WTC11 (cell line): ENCODE measurements at regions not wholly inside any gene's neighbourhood (a gene's known extent, or its start where the extent isn't known, plus 50 kb on each side); places are given as distances from the start of the nearest gene placed in this dataset.
"Not testable (repeated sequence)": the region's sequence is repeated elsewhere in the genome, so short reads cannot be mapped to it uniquely, and the experiment has no call there.

Experiments used
- ATAC-seq: fragments of 200-7000 bp; cut with Tn5 transposase; 2 replicates; pipeline ENCODE4 v1.10.0; 2021; ENCODE audit warnings: mild to moderate bottlenecking, moderate library complexity
- CTCF ChIA-PET: fragments of 300-600 bp; sonication (Branson Sonifier 250); formaldehyde crosslinking; loops from one replicate; lab custom pipeline; 2021; ENCODE audit warnings: antibody characterized with exemption; lab: Charles Lee
- POLR2A ChIA-PET: fragments of 350-600 bp; sonication (Branson Sonifier 250); formaldehyde crosslinking; loops from one replicate; lab custom pipeline; 2021; ENCODE audit warnings: antibody characterized with exemption; lab: Charles Lee
- DNase-seq: peaks from one replicate; pipeline ENCODE4 v3.0.0; 2021; ENCODE audit warnings: low spot score
- H3K27ac Mint-ChIP-seq: 2 replicates; pipeline ENCODE4 v1.8.0; 2021; ENCODE audit warnings: mixed read lengths
- H3K27me3 Mint-ChIP-seq: 2 replicates; pipeline ENCODE4 v1.8.0; 2021; ENCODE audit warnings: low read depth, mild to moderate bottlenecking, moderate library complexity, mixed read lengths
- H3K36me3 Mint-ChIP-seq: 2 replicates; pipeline ENCODE4 v1.8.0; 2021; ENCODE audit warnings: mixed read lengths
- H3K4me1 Mint-ChIP-seq: 2 replicates; pipeline ENCODE4 v1.8.0; 2022; ENCODE audit warnings: mixed read lengths
- H3K4me3 Mint-ChIP-seq: 2 replicates; pipeline ENCODE4 v1.8.0; 2021; ENCODE audit warnings: mild to moderate bottlenecking, moderate library complexity, mixed read lengths
- H3K9me3 Mint-ChIP-seq: 2 replicates; pipeline ENCODE4 v1.8.0; 2021; ENCODE audit warnings: mixed read lengths
- CTCF ChIP-seq: fragments of 200-600 bp; IDR thresholded peaks from 2 replicates; pipeline ENCODE4 v1.8.0; 2022; ENCODE audit warnings: antibody characterized with exemption
- E2F4 ChIP-seq: sonication (generic); formaldehyde crosslinking; IDR thresholded peaks from 2 replicates; pipeline ENCODE4 v1.8.1; 2022; ENCODE audit warnings: low read depth, mild to moderate bottlenecking, moderate library complexity, missing genetic modification reagents, borderline replicate concordance
- ETV6 ChIP-seq: sonication (generic); formaldehyde crosslinking; IDR thresholded peaks from 2 replicates; pipeline ENCODE4 v1.8.1; 2022; ENCODE audit warnings: mild to moderate bottlenecking, missing genetic modification reagents
- IRF2 ChIP-seq: sonication (generic); formaldehyde crosslinking; IDR thresholded peaks from 2 replicates; pipeline ENCODE4 v1.8.0; 2022; ENCODE audit warnings: low read depth, missing genetic modification reagents, borderline replicate concordance
- MLX ChIP-seq: sonication (generic); formaldehyde crosslinking; IDR thresholded peaks from 2 replicates; pipeline ENCODE4 v1.8.1; 2023; ENCODE audit warnings: mild to moderate bottlenecking, missing genetic modification reagents, moderate library complexity
- MXD4 ChIP-seq: fragments of 250-450 bp; sonication (Bioruptor Pico); IDR thresholded peaks from 2 replicates; pipeline ENCODE4 v1.8.0; 2021; ENCODE audit warnings: mild to moderate bottlenecking, moderate library complexity, borderline replicate concordance
- OVOL2 ChIP-seq: fragments of 250-450 bp; sonication (Bioruptor Pico); IDR thresholded peaks from 2 replicates; pipeline ENCODE4 v1.9.0; 2021; ENCODE audit warnings: mild to moderate bottlenecking, borderline replicate concordance
- SMAD3 ChIP-seq: sonication (generic); formaldehyde crosslinking; IDR thresholded peaks from 2 replicates; pipeline ENCODE4 v1.8.0; 2022; ENCODE audit warnings: missing genetic modification reagents, mild to moderate bottlenecking, borderline replicate concordance
- SOX15 ChIP-seq: fragments of 250-450 bp; sonication (Bioruptor Pico); IDR thresholded peaks from 2 replicates; pipeline ENCODE4 v1.9.0; 2021; ENCODE audit warnings: mild to moderate bottlenecking
- ZBTB21 ChIP-seq: sonication (generic); formaldehyde crosslinking; IDR thresholded peaks from 2 replicates; pipeline ENCODE4 v1.8.1; 2023; ENCODE audit warnings: mild to moderate bottlenecking, missing genetic modification reagents, borderline replicate concordance
- ZNF219 ChIP-seq: sonication (generic); formaldehyde crosslinking; IDR thresholded peaks from 2 replicates; pipeline ENCODE4 v1.8.0; 2023; ENCODE audit warnings: missing genetic modification reagents, mild to moderate bottlenecking, borderline replicate concordance
- ZNF263 ChIP-seq: sonication (generic); formaldehyde crosslinking; IDR thresholded peaks from 2 replicates; pipeline ENCODE4 v1.8.1; 2022; ENCODE audit warnings: low read depth, mild to moderate bottlenecking, moderate library complexity, missing genetic modification reagents
- ZNF396 ChIP-seq: fragments of 250-450 bp; sonication (Bioruptor Pico); IDR thresholded peaks from 2 replicates; pipeline ENCODE4 v1.8.0; 2021; ENCODE audit warnings: mild to moderate bottlenecking, moderate library complexity, borderline replicate concordance
- ZNF671 ChIP-seq: fragments of 250-450 bp; sonication (Bioruptor Pico); IDR thresholded peaks from 2 replicates; pipeline ENCODE4 v1.8.0; 2021; ENCODE audit warnings: mild to moderate bottlenecking
- TF ChIP-seq, protein P1 (sequence below): sonication (generic); formaldehyde crosslinking; IDR thresholded peaks from 2 replicates; pipeline ENCODE4 v1.8.0; 2022; ENCODE audit warnings: missing genetic modification reagents
- TF ChIP-seq, protein P2 (sequence below): sonication (generic); formaldehyde crosslinking; IDR thresholded peaks from 2 replicates; pipeline ENCODE4 v1.8.0; 2023; ENCODE audit warnings: missing genetic modification reagents, mild to moderate bottlenecking, borderline replicate concordance
- TF ChIP-seq, protein P3 (sequence below): sonication (generic); formaldehyde crosslinking; IDR thresholded peaks from 2 replicates; pipeline ENCODE4 v1.8.1; 2023; ENCODE audit warnings: mild to moderate bottlenecking, missing genetic modification reagents, moderate library complexity
- TF ChIP-seq, protein P4 (sequence below): fragments of 250-450 bp; sonication (Bioruptor Pico); IDR thresholded peaks from 2 replicates; pipeline ENCODE4 v2.1.2; 2022; ENCODE audit warnings: mild to moderate bottlenecking, moderate library complexity

DNA sequence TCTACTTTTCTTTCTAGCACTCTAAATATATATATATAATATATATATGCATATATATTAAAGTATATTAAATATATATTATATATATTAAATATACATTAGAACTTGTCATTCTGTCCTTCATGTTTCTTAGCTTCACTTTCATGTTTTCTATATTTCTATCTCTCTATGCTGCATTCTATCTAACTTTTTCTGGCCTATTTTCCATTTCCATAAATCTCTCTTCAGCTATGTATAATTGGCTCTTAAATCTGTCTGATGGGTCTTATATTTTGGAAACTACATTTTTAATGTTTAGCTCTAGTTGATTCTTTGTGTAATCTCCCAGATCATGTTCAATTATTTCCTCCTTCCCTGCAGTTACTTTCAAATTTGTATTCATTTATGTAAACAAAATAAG lies 72.2 kb downstream of the MTNR1B start:
- H3K9me3 Mint-ChIP-seq = peaks cover 41% of the 10 kb centered on the region
- TF ChIP-seq ETV6 = no peak
- TF ChIP-seq, protein P1, sequence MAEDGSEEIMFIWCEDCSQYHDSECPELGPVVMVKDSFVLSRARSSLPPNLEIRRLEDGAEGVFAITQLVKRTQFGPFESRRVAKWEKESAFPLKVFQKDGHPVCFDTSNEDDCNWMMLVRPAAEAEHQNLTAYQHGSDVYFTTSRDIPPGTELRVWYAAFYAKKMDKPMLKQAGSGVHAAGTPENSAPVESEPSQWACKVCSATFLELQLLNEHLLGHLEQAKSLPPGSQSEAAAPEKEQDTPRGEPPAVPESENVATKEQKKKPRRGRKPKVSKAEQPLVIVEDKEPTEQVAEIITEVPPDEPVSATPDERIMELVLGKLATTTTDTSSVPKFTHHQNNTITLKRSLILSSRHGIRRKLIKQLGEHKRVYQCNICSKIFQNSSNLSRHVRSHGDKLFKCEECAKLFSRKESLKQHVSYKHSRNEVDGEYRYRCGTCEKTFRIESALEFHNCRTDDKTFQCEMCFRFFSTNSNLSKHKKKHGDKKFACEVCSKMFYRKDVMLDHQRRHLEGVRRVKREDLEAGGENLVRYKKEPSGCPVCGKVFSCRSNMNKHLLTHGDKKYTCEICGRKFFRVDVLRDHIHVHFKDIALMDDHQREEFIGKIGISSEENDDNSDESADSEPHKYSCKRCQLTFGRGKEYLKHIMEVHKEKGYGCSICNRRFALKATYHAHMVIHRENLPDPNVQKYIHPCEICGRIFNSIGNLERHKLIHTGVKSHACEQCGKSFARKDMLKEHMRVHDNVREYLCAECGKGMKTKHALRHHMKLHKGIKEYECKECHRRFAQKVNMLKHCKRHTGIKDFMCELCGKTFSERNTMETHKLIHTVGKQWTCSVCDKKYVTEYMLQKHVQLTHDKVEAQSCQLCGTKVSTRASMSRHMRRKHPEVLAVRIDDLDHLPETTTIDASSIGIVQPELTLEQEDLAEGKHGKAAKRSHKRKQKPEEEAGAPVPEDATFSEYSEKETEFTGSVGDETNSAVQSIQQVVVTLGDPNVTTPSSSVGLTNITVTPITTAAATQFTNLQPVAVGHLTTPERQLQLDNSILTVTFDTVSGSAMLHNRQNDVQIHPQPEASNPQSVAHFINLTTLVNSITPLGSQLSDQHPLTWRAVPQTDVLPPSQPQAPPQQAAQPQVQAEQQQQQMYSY (CRISPR knock-in tag) = no peak
- TF ChIP-seq CTCF = no peak
- no peak for TF ChIP-seq SMAD3 (CRISPR knock-in tag)
- no peak for TF ChIP-seq ZNF396 (CRISPR knock-in tag)
- H3K27ac Mint-ChIP-seq = no peak overlapping the region
- H3K4me1 Mint-ChIP-seq = no peaks in the 10 kb centered on the region
- POLR2A ChIA-PET = no interaction called here
- no peak overlapping the region for H3K4me3 Mint-ChIP-seq
- H3K27me3 Mint-ChIP-seq = no peaks in the 10 kb centered on the region; the same call in 1 of the 2 replicates
- H3K36me3 Mint-ChIP-seq = peaks cover 28% of the 10 kb centered on the region
- ATAC-seq = no peak
- CTCF ChIA-PET = no interaction called here
- DNase-seq = no peak

GRCh38 chr11:93043186-93043585 lies 73.7 kb downstream of the MTNR1B start:
- not testable (repeated sequence) for H3K27me3 Mint-ChIP-seq

DNA sequence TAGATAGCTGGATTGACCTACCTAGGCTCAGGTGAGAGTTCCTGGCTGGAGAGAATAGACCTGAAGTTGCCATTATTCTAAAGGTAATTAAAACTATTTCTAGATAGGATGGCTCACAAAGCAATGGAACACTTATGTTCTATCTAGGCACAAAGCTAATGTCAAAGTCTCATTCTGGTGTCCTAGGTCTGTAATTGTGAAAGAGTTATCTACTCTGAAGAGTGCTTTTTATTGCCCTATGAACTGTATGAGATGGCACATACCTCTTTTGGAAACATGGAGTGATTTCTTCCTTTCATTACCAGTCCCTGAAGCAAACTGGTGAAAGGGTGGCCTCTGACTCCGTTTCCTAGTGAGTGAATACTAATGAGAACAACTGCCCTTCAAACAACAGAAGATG lies 80.3 kb downstream of the MTNR1B start:
- Mint-ChIP-seq H3K4me3 (no peak overlapping the region), H3K27me3 (no peaks in the 10 kb centered on the region), H3K27ac (no peak overlapping the region), H3K9me3 (no peaks in the 10 kb centered on the region), H3K4me1 (no peaks in the 10 kb centered on the region), H3K36me3 (no peaks in the 10 kb centered on the region)
- DNase-seq (no peak), ATAC-seq (no peak)
- CTCF ChIA-PET = no interaction called here
- POLR2A ChIA-PET = no interaction called here
- TF ChIP-seq ZNF671 (no peak), OVOL2 (CRISPR knock-in tag) (no peak), MXD4 (no peak), MLX (CRISPR knock-in tag) (no peak), SOX15 (CRISPR knock-in tag) (no peak), E2F4 (CRISPR knock-in tag) (no peak), ZBTB21 (CRISPR knock-in tag) (no peak), IRF2 (CRISPR knock-in tag) (no peak), ZNF219 (CRISPR knock-in tag) (no peak), ZNF263 (CRISPR knock-in tag) (no peak), SMAD3 (CRISPR knock-in tag) (no peak)
- TF ChIP-seq, protein P2, sequence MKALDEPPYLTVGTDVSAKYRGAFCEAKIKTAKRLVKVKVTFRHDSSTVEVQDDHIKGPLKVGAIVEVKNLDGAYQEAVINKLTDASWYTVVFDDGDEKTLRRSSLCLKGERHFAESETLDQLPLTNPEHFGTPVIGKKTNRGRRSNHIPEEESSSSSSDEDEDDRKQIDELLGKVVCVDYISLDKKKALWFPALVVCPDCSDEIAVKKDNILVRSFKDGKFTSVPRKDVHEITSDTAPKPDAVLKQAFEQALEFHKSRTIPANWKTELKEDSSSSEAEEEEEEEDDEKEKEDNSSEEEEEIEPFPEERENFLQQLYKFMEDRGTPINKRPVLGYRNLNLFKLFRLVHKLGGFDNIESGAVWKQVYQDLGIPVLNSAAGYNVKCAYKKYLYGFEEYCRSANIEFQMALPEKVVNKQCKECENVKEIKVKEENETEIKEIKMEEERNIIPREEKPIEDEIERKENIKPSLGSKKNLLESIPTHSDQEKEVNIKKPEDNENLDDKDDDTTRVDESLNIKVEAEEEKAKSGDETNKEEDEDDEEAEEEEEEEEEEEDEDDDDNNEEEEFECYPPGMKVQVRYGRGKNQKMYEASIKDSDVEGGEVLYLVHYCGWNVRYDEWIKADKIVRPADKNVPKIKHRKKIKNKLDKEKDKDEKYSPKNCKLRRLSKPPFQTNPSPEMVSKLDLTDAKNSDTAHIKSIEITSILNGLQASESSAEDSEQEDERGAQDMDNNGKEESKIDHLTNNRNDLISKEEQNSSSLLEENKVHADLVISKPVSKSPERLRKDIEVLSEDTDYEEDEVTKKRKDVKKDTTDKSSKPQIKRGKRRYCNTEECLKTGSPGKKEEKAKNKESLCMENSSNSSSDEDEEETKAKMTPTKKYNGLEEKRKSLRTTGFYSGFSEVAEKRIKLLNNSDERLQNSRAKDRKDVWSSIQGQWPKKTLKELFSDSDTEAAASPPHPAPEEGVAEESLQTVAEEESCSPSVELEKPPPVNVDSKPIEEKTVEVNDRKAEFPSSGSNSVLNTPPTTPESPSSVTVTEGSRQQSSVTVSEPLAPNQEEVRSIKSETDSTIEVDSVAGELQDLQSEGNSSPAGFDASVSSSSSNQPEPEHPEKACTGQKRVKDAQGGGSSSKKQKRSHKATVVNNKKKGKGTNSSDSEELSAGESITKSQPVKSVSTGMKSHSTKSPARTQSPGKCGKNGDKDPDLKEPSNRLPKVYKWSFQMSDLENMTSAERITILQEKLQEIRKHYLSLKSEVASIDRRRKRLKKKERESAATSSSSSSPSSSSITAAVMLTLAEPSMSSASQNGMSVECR (CRISPR knock-in tag) = no peak
- TF ChIP-seq, protein P3, sequence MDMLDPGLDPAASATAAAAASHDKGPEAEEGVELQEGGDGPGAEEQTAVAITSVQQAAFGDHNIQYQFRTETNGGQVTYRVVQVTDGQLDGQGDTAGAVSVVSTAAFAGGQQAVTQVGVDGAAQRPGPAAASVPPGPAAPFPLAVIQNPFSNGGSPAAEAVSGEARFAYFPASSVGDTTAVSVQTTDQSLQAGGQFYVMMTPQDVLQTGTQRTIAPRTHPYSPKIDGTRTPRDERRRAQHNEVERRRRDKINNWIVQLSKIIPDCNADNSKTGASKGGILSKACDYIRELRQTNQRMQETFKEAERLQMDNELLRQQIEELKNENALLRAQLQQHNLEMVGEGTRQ (CRISPR knock-in tag) = no peak
- TF ChIP-seq, protein P4, sequence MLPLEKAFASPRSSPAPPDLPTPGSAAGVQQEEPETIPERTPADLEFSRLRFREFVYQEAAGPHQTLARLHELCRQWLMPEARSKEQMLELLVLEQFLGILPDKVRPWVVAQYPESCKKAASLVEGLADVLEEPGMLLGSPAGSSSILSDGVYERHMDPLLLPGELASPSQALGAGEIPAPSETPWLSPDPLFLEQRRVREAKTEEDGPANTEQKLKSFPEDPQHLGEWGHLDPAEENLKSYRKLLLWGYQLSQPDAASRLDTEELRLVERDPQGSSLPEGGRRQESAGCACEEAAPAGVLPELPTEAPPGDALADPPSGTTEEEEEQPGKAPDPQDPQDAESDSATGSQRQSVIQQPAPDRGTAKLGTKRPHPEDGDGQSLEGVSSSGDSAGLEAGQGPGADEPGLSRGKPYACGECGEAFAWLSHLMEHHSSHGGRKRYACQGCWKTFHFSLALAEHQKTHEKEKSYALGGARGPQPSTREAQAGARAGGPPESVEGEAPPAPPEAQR (CRISPR knock-in tag) = no peak

More at GRCh38 chr11:93043186-93043585, 73.7 kb downstream of the MTNR1B start:
- H3K4me3 Mint-ChIP-seq, H3K4me1 Mint-ChIP-seq, CTCF ChIA-PET, ATAC-seq, POLR2A ChIA-PET, DNase-seq, H3K27ac Mint-ChIP-seq: not testable (repeated sequence)
- H3K36me3 Mint-ChIP-seq = peaks cover 28% of the 10 kb centered on the region
- H3K9me3 Mint-ChIP-seq = peaks cover 36% of the 10 kb centered on the region
